SK-N-MC (cell line): ENCODE measurements at regions not wholly inside any gene's neighbourhood (a gene's known extent, or its start where the extent isn't known, plus 50 kb on each side); places are given as distances from the start of the nearest gene placed in this dataset.

ENCODE experiments used
- EZH2 ChIP-seq: fragments of 200-600 bp; sonication (generic); IDR thresholded peaks from one replicate; pipeline ENCODE4 v1.6.1; 2017; ENCODE audit warnings: antibody characterized with exemption
- FOXP2 ChIP-seq: optimal IDR thresholded peaks from 2 replicates; pipeline ENCODE3; 2011; ENCODE audit warnings: mild to moderate bottlenecking, moderate library complexity; ENCODE audit not compliant: insufficient read depth; ENCODE audit errors: extremely low read length, control extremely low read depth
- POLR2AphosphoS5 ChIP-seq: IDR thresholded peaks from 2 replicates; pipeline ENCODE4 v1.6.1; 2012; ENCODE audit warnings: mild to moderate bottlenecking, low read depth, low read length, borderline replicate concordance

DNA sequence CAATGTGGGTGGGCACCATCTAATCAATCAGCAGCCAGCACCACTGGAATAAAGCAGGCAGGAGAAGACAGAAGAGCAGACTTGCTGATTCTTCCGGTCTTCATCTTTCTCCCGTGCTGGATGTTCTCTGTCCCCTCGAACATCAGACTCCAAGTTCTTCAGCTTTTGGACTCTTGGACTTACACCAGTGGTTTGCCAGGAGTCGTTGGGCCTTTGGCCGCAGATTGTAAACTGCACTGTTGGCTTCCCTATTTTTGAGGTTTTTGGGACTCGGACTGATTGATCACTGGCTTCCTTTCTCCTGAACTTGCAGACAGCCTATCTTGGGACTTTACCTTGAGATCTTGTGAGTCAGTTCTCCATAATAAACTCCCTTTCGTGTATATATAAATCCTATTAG, 292.8 kb downstream of the BCHE start:
- TF ChIP-seq POLR2AphosphoS5, result no peak
- TF ChIP-seq EZH2, result no peak
- no peak for TF ChIP-seq FOXP2
